ENCODE measurements at regions not wholly inside any gene's neighbourhood (a gene's known extent, or its start where the extent isn't known, plus 50 kb on each side); places are given as distances from the start of the nearest gene placed in this dataset.

DNA sequence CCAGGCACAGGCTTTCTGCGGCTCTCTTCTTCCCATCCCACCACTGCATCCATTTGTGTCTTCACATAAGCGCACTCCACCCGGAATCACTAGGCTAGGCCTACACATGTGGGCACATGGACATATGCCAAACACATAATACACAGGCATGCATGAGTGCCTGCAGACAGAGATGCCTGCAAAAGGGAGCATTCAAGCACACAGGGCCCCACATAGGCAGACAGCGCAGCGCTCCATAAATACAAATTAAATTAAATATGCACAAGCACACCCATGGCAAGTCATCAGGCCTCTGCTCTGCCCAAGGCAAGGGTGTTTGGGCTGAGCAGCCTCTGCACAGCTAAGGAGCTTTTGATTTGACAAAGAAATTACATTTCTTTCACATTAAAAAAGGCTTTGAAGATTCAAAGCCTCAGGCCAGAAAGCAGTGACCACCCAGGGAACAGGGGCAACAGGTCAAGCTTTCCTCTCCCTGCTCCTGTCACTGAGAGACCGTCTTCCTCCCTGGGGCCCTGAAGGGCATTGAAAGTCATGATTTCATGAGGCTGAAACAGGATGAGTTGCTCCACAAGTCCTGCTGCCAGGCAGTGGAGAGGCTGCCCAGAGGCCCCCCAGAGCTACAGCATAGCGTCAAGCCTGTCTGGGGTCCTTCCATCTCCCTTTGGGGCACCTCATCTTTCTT lies 134.2 kb upstream of the LRFN2 start:
- H3K79me2 ChIP-seq (ENCODE audit: low read depth) = no peaks in the 10 kb centered on the region
- H3K4me3 ChIP-seq = no peak overlapping the region
- no peaks in the 10 kb centered on the region for H3K9me2 ChIP-seq (ENCODE audit: insufficient read depth)
- DNase-seq = no peak
- H2AFZ ChIP-seq = no peak overlapping the region
- no peaks in the 10 kb centered on the region for H3K9me3 ChIP-seq (ENCODE audit: insufficient read depth, low read depth)
- H3F3A ChIP-seq (ENCODE audit: insufficient read depth, low read depth) = no peaks in the 10 kb centered on the region
- no TSS peak for BruUV-seq (replicated peaks)
- intact Hi-C loops (cut with micrococcal nuclease; ENCODE audit: unreplicated experiment) = no loop called here
- TF ChIP-seq EZH2 (IDR thresholded peaks at IDR 0.05; ENCODE audit: low read depth) = no peak
- TF ChIP-seq, protein P1, sequence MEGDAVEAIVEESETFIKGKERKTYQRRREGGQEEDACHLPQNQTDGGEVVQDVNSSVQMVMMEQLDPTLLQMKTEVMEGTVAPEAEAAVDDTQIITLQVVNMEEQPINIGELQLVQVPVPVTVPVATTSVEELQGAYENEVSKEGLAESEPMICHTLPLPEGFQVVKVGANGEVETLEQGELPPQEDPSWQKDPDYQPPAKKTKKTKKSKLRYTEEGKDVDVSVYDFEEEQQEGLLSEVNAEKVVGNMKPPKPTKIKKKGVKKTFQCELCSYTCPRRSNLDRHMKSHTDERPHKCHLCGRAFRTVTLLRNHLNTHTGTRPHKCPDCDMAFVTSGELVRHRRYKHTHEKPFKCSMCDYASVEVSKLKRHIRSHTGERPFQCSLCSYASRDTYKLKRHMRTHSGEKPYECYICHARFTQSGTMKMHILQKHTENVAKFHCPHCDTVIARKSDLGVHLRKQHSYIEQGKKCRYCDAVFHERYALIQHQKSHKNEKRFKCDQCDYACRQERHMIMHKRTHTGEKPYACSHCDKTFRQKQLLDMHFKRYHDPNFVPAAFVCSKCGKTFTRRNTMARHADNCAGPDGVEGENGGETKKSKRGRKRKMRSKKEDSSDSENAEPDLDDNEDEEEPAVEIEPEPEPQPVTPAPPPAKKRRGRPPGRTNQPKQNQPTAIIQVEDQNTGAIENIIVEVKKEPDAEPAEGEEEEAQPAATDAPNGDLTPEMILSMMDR (conservative IDR thresholded peaks at IDR 0.05) = no peak
- peaks cover 46% of the 10 kb centered on the region for H3K27me3 ChIP-seq (ENCODE audit: insufficient read depth, low read depth)
- no peak overlapping the region for H3K27ac ChIP-seq
- no peaks in the 10 kb centered on the region for H3K4me1 ChIP-seq (replicated peaks; ENCODE audit: insufficient read depth)
- no peak overlapping the region for H3K4me2 ChIP-seq
- POLR2A ChIA-PET (ENCODE audit: unreplicated experiment) = no interaction called here
- no peaks in the 10 kb centered on the region for H4K20me1 ChIP-seq (ENCODE audit: insufficient read depth)
- CTCF ChIA-PET = no interaction called here
- H3K36me3 ChIP-seq (ENCODE audit: low read depth) = no peaks in the 10 kb centered on the region

DNA sequence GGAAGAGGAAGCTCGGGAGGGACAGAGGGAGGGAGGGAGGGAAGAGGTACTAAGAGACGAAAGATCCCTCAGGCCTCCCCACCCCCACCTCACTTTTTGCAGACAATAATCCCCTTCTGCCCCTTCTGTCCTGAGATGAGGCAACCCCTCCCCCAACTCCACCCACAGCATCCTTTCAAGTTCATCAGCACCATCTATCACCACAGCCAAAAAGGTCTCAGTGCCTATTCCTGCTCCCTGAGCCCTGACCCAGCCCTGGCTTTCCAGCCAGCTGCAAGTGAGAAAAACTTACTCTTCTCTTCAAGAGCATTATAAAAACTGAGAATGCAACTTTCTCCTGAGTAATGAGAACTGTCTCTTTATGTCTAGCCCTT lies 133.2 kb upstream of the LRFN2 start:
- no TSS peak for BruUV-seq (replicated peaks)
- no peak for DNase-seq
- H3F3A ChIP-seq (ENCODE audit: insufficient read depth, low read depth) = no peaks in the 10 kb centered on the region
- no peaks in the 10 kb centered on the region for H3K4me1 ChIP-seq (replicated peaks; ENCODE audit: insufficient read depth)
- no peak overlapping the region for H3K4me2 ChIP-seq
- no peak overlapping the region for H3K4me3 ChIP-seq
- H3K27me3 ChIP-seq (ENCODE audit: insufficient read depth, low read depth) = peaks cover 44% of the 10 kb centered on the region
- no peaks in the 10 kb centered on the region for H3K79me2 ChIP-seq (ENCODE audit: low read depth)
- no peaks in the 10 kb centered on the region for H4K20me1 ChIP-seq (ENCODE audit: insufficient read depth)
- no peak overlapping the region for H2AFZ ChIP-seq
- H3K9me3 ChIP-seq (ENCODE audit: insufficient read depth, low read depth) = no peaks in the 10 kb centered on the region
- TF ChIP-seq, protein P1 (conservative IDR thresholded peaks at IDR 0.05) = no peak
- H3K27ac ChIP-seq = no peak overlapping the region
- POLR2A ChIA-PET (ENCODE audit: unreplicated experiment) = no interaction called here
- no peaks in the 10 kb centered on the region for H3K9me2 ChIP-seq (ENCODE audit: insufficient read depth)
- CTCF ChIA-PET = no interaction called here
- no peaks in the 10 kb centered on the region for H3K36me3 ChIP-seq (ENCODE audit: low read depth)
- intact Hi-C loops (cut with micrococcal nuclease; ENCODE audit: unreplicated experiment) = no loop called here

DNA sequence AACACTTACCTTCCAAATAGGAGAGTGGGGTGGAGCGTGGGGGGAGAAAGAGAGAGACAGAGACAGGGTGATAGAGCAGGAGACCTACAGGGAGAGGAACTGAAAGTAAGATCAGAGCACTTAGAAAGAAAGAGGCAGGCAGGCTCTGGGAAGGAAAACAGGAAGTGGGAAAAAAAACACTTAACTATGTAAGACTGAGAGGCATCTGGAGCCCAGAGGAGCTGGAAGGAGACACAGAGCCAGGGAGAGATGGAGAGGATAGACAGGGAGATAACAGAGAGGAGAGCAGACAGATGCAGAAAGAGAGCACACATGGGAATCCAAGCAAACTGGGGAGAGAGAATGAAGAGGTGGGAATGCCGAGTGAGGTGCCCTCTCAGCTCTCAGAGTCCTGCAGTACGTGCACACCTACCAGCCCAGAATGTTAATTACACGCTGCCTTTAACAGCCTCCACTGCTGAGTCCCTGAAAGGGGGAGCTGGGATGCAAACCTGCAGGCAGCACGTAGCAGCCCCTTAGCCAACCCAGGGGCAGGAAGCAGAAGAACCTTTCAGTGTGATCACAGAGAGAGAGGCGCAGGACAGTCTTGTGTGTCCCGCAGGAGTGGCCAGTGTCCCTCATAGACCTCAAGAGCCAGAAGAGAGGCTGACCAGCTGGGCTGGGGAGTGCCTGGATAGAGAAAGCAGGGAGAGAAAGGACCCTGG lies 132.7 kb upstream of the LRFN2 start:
- H3K4me3 ChIP-seq = no peak overlapping the region
- no peak for DNase-seq

More for the DNA sequence above, 132.7 kb upstream of the LRFN2 start:
- ChIA-PET CTCF (no interaction called here), POLR2A (ENCODE audit: unreplicated experiment) (no interaction called here)
- H3K27me3 ChIP-seq (ENCODE audit: insufficient read depth, low read depth) = peaks cover 49% of the 10 kb centered on the region
- TF ChIP-seq, protein P1 (conservative IDR thresholded peaks at IDR 0.05) = no peak
- TF ChIP-seq EZH2 (IDR thresholded peaks at IDR 0.05; ENCODE audit: low read depth) = no peak
- no peak overlapping the region for H3K27ac ChIP-seq
- intact Hi-C loops (cut with micrococcal nuclease; ENCODE audit: unreplicated experiment) = no loop called here
- no peaks in the 10 kb centered on the region for H3K36me3 ChIP-seq (ENCODE audit: low read depth)
- no peaks in the 10 kb centered on the region for H3K9me2 ChIP-seq (ENCODE audit: insufficient read depth)
- BruUV-seq (replicated peaks) = no TSS peak
- H3K9me3 ChIP-seq (ENCODE audit: insufficient read depth, low read depth) = no peaks in the 10 kb centered on the region
- H2AFZ ChIP-seq = no peak overlapping the region
- H4K20me1 ChIP-seq (ENCODE audit: insufficient read depth) = no peaks in the 10 kb centered on the region
- H3K79me2 ChIP-seq (ENCODE audit: low read depth) = no peaks in the 10 kb centered on the region
- no peaks in the 10 kb centered on the region for H3K4me1 ChIP-seq (replicated peaks; ENCODE audit: insufficient read depth)
- no peaks in the 10 kb centered on the region for H3F3A ChIP-seq (ENCODE audit: insufficient read depth, low read depth)
- H3K4me2 ChIP-seq = no peak overlapping the region

Data from PC-9 (cell line).